H1 (cell line): ENCODE measurements at regions not wholly inside any gene's neighbourhood (a gene's known extent, or its start where the extent isn't known, plus 50 kb on each side); places are given as distances from the start of the nearest gene placed in this dataset.

Source experiments
- CTCF ChIA-PET: fragments of 300-600 bp; sonication (Branson Sonifier 250); formaldehyde crosslinking; loops from one replicate; lab custom pipeline; 2021; ENCODE audit not compliant: partially characterized antibody; lab: Charles Lee
- POLR2A ChIA-PET: fragments of 300-600 bp; sonication (Branson Sonifier 250); formaldehyde crosslinking; loops from one replicate; lab custom pipeline; 2021; ENCODE audit warnings: inconsistent platforms; ENCODE audit not compliant: partially characterized antibody; lab: Charles Lee
- DNase-seq, 2 experiments: peaks; one replicate each; pipeline versions ENCODE4 v3.0.0 to v3.0.0-alpha.2; 2010 to 2022; ENCODE audit warnings: low spot score in 2 of 2, low read depth in 1 of 2, mixed read lengths in 1 of 2
- FAIRE-seq: peaks from 2 replicates; lab custom pipeline; 2011; peaks lifted over from hg19 to GRCh38; lab: Jason Lieb, UNC
- H2AFZ ChIP-seq: 2 replicates; pipeline ENCODE4 v1.8.1; 2012; ENCODE audit warnings: low read length, inconsistent platforms
- H2AK5ac ChIP-seq: 2 replicates; pipeline ENCODE4 v1.6.1; 2013; ENCODE audit warnings: low read depth, low read length
- H2BK120ac ChIP-seq: replicated peaks from 2 replicates; pipeline ENCODE3; 2013; ENCODE audit warnings: low read depth, low read length, inconsistent platforms
- H2BK12ac ChIP-seq: 2 replicates; pipeline ENCODE4 v1.6.1; 2013; ENCODE audit warnings: low read depth, low read length
- H2BK15ac ChIP-seq: 2 replicates; pipeline ENCODE4 v1.6.1; 2013; ENCODE audit warnings: low read length
- H2BK20ac ChIP-seq: 2 replicates; pipeline ENCODE4 v1.6.1; 2013; ENCODE audit warnings: low read length
- H2BK5ac ChIP-seq: 2 replicates; pipeline ENCODE4 v1.6.1; 2013; ENCODE audit warnings: low read depth, low read length
- H3K14ac ChIP-seq: 2 replicates; pipeline ENCODE4 v1.6.1; 2013; ENCODE audit warnings: inconsistent platforms; ENCODE audit not compliant: insufficient read length
- H3K18ac ChIP-seq: 2 replicates; pipeline ENCODE4 v1.6.1; 2013; ENCODE audit warnings: low read length; ENCODE audit errors: extremely low read depth
- H3K23ac ChIP-seq: 2 replicates; pipeline ENCODE4 v1.6.1; 2013; ENCODE audit warnings: inconsistent platforms; ENCODE audit not compliant: insufficient read length
- H3K23me2 ChIP-seq: 2 replicates; pipeline ENCODE4 v1.6.1; 2013; ENCODE audit warnings: low read depth, low read length
- H3K27ac ChIP-seq: 2 replicates; pipeline ENCODE4 v1.6.1; 2011; ENCODE audit warnings: low read depth, low read length, inconsistent platforms
- H3K27me3 ChIP-seq, 4 experiments: replicated peaks in 1 of 4; 1 replicate in 1 of 4; 2 replicates in 3 of 4; pipeline versions ENCODE4 v1.6.1 to v1.8.1; 2011 to 2013; ENCODE audit warnings: low read length in 3 of 4, mild to moderate bottlenecking in 3 of 4, inconsistent platforms in 2 of 4, mixed read lengths in 2 of 4, moderate library complexity in 1 of 4; ENCODE audit not compliant: control insufficient read depth in 3 of 4, insufficient read depth in 3 of 4; ENCODE audit errors: extremely low read depth in 1 of 4
- H3K36me3 ChIP-seq, 4 experiments: 2 replicates each; pipeline versions ENCODE4 v1.6.1 to v1.8.1; 2011 to 2013; ENCODE audit warnings: mild to moderate bottlenecking in 4 of 4, low read length in 3 of 4, moderate library complexity in 2 of 4, control low read depth in 1 of 4, inconsistent platforms in 1 of 4; ENCODE audit not compliant: insufficient read depth in 4 of 4, control insufficient read depth in 2 of 4
- H3K4ac ChIP-seq: replicated peaks from 2 replicates; pipeline ENCODE3; 2013; ENCODE audit warnings: low read length, low read depth, mixed read lengths, inconsistent platforms; ENCODE audit not compliant: insufficient read length
- H3K4me1 ChIP-seq, 4 experiments: replicated peaks in 1 of 4; 1 replicate in 1 of 4; 2 replicates in 3 of 4; pipeline versions ENCODE4 v1.6.1 to v1.8.1; 2011 to 2013; ENCODE audit warnings: low read length in 3 of 4, inconsistent platforms in 2 of 4, mixed read lengths in 1 of 4; ENCODE audit not compliant: insufficient read depth in 4 of 4, control insufficient read depth in 3 of 4
- H3K4me2 ChIP-seq, 2 experiments: 2 replicates each; pipeline versions ENCODE4 v1.6.1 to v1.8.1; 2011 to 2013; ENCODE audit warnings: low read depth in 2 of 2, low read length in 2 of 2, control low read depth in 1 of 2, inconsistent platforms in 1 of 2, mild to moderate bottlenecking in 1 of 2; ENCODE audit not compliant: insufficient read depth in 1 of 2
- H3K4me3 ChIP-seq, 4 experiments: fragments of 200-600, 300-600 bp in 1 of 4; sonication (generic), shearing (Covaris generic), sonication (Bioruptor Twin) in 1 of 4; 2 replicates each; pipeline versions ENCODE4 v1.5.1 to v1.8.1; 2011 to 2016; ENCODE audit warnings: low read length in 4 of 4, low read depth in 3 of 4, control low read depth in 2 of 4, inconsistent platforms in 2 of 4, mild to moderate bottlenecking in 2 of 4, mixed read lengths in 1 of 4, moderate library complexity in 1 of 4; ENCODE audit not compliant: insufficient read depth in 2 of 4; ENCODE audit errors: extremely low read depth in 1 of 4
- H3K56ac ChIP-seq: replicated peaks from 2 replicates; pipeline ENCODE3; 2013; ENCODE audit warnings: low read depth, mild to moderate bottlenecking, mixed read lengths, low read length, inconsistent platforms; ENCODE audit not compliant: insufficient read length
- H3K79me1 ChIP-seq: 2 replicates; pipeline ENCODE4 v1.6.1; 2013; ENCODE audit warnings: low read depth, low read length, control low read depth
- H3K79me2 ChIP-seq, 2 experiments: 2 replicates each; pipeline versions ENCODE4 v1.6.1 to v1.8.1; 2012 to 2013; ENCODE audit warnings: low read length in 2 of 2, mild to moderate bottlenecking in 2 of 2, inconsistent platforms in 1 of 2; ENCODE audit not compliant: insufficient read depth in 2 of 2, control insufficient read depth in 1 of 2
- H3K9ac ChIP-seq, 4 experiments: replicated peaks in 1 of 4; 1 replicate in 1 of 4; 2 replicates in 3 of 4; pipeline versions ENCODE4 v1.6.1 to v1.8.1; 2011 to 2013; ENCODE audit warnings: low read depth in 3 of 4, low read length in 3 of 4, control low read depth in 2 of 4, mild to moderate bottlenecking in 2 of 4, moderate library complexity in 2 of 4, inconsistent platforms in 1 of 4; ENCODE audit errors: extremely low read depth in 1 of 4
- H3K9me3 ChIP-seq, 2 experiments: 2 replicates each; pipeline versions ENCODE4 v1.6.1 to v1.8.1; 2012 to 2013; ENCODE audit warnings: mild to moderate bottlenecking in 2 of 2, moderate library complexity in 2 of 2, control low read depth in 1 of 2, inconsistent platforms in 1 of 2, low read depth in 1 of 2, low read length in 1 of 2, mixed read lengths in 1 of 2; ENCODE audit not compliant: insufficient read depth in 2 of 2
- H4K20me1 ChIP-seq, 2 experiments: replicated peaks in 1 of 2; 2 replicates each; pipeline versions ENCODE3 to v1.8.1; 2011 to 2013; ENCODE audit warnings: inconsistent platforms in 2 of 2, low read length in 2 of 2, mild to moderate bottlenecking in 1 of 2; ENCODE audit not compliant: insufficient read depth in 2 of 2, control insufficient read depth in 1 of 2
- H4K5ac ChIP-seq: 2 replicates; pipeline ENCODE4 v1.6.1; 2013; ENCODE audit warnings: low read length, low read depth, mixed read lengths, inconsistent platforms; ENCODE audit not compliant: insufficient read length
- H4K8ac ChIP-seq: 2 replicates; pipeline ENCODE4 v1.8.0; 2013; ENCODE audit warnings: mild to moderate bottlenecking, moderate library complexity, low read length, inconsistent platforms; ENCODE audit not compliant: insufficient read depth; ENCODE audit errors: extremely low read depth
- H4K91ac ChIP-seq: replicated peaks from 2 replicates; pipeline ENCODE3; 2013; ENCODE audit warnings: low read length, mixed read lengths, inconsistent platforms; ENCODE audit not compliant: insufficient read length
- BACH1 ChIP-seq: IDR thresholded peaks from 2 replicates; pipeline ENCODE4 v1.6.1; 2012; ENCODE audit warnings: low read length, improper control_type of control experiment
- CREB1 ChIP-seq: IDR thresholded peaks from 2 replicates; pipeline ENCODE4 v1.6.1; 2012; ENCODE audit warnings: inconsistent platforms
- GTF2F1 ChIP-seq: IDR thresholded peaks from 2 replicates; pipeline ENCODE4 v1.6.1; 2012; ENCODE audit warnings: low read depth, low read length, improper control_type of control experiment, borderline replicate concordance
- HDAC6 ChIP-seq: IDR thresholded peaks from one replicate; pipeline ENCODE4 v1.7.1; 2012; ENCODE audit warnings: low read depth, mild to moderate bottlenecking, inconsistent platforms, low read length, moderate library complexity
- JUN ChIP-seq: IDR thresholded peaks from 2 replicates; pipeline ENCODE4 v1.6.1; 2011; ENCODE audit warnings: low read depth, mild to moderate bottlenecking, improper control_type of control experiment, low read length
- MAX ChIP-seq: IDR thresholded peaks from 2 replicates; pipeline ENCODE4 v1.6.1; 2012; ENCODE audit warnings: inconsistent platforms
- NANOG ChIP-seq: IDR thresholded peaks from 2 replicates; pipeline ENCODE4 v1.6.1; 2011; ENCODE audit warnings: low read length, low read depth, mild to moderate bottlenecking, inconsistent platforms; ENCODE audit not compliant: insufficient read depth, poor library complexity, severe bottlenecking
- POLR2A ChIP-seq, 2 experiments: IDR thresholded peaks; 1 replicate in 1 of 2; 2 replicates in 1 of 2; pipeline ENCODE4 v1.6.1; 2011; ENCODE audit warnings: low read depth in 2 of 2, low read length in 2 of 2, mild to moderate bottlenecking in 2 of 2; ENCODE audit errors: control extremely low read depth in 1 of 2
- POLR2AphosphoS5 ChIP-seq: IDR thresholded peaks from 2 replicates; pipeline ENCODE4 v1.6.1; 2011; ENCODE audit warnings: low read depth, low read length
- RBBP5 ChIP-seq: IDR thresholded peaks from 2 replicates; pipeline ENCODE4 v1.7.1; 2012; ENCODE audit warnings: low read depth, mild to moderate bottlenecking, inconsistent platforms, low read length, moderate library complexity, borderline replicate concordance
- RFX5 ChIP-seq: IDR thresholded peaks from 2 replicates; pipeline ENCODE4 v1.6.1; 2011; ENCODE audit warnings: low read depth, low read length, improper control_type of control experiment, borderline replicate concordance
- RNF2 ChIP-seq: fragments of 200-900, 300-1000 bp; sonication (generic); IDR thresholded peaks from 2 replicates; pipeline ENCODE4 v1.7.1; 2016; ENCODE audit warnings: borderline replicate concordance, low read depth, mild to moderate bottlenecking, antibody characterized with exemption, low read length; ENCODE audit not compliant: poor library complexity, severe bottlenecking; ENCODE audit errors: missing control alignments
- SIN3A ChIP-seq, 2 experiments: IDR thresholded peaks in 1 of 2; conservative IDR thresholded peaks in 1 of 2; 2 replicates each; pipeline ENCODE4 v1.6.1; 2011 to 2012; ENCODE audit warnings: low read length in 2 of 2, improper control_type of control experiment in 1 of 2, low read depth in 1 of 2, mild to moderate bottlenecking in 1 of 2
- SRF ChIP-seq: IDR thresholded peaks from 2 replicates; pipeline ENCODE4 v1.6.1; 2011; ENCODE audit warnings: mild to moderate bottlenecking, low read depth, low read length, moderate library complexity
- SUZ12 ChIP-seq: fragments of 200-600 bp; sonication (generic); IDR thresholded peaks from 2 replicates; pipeline ENCODE4 v1.6.1; 2012; ENCODE audit warnings: mild to moderate bottlenecking, inconsistent platforms, low read length, moderate library complexity, mixed read lengths
- WGBS, 2 experiments: shearing (Covaris generic) in 1 of 2; methylation state at CpG; one replicate each; pipeline versions ENCODE4 v1.1.6 to v1.1.7; 2013 to 2015; ENCODE audit warnings: low lambda C conversion rate in 2 of 2, mixed read lengths in 2 of 2, inconsistent platforms in 1 of 2, low coverage in 1 of 2, missing lambda C conversion rate in 1 of 2; ENCODE audit not compliant: insufficient replicate concordance in 2 of 2, insufficient coverage in 1 of 2, insufficient read length in 1 of 2; ENCODE audit errors: extremely low coverage in 1 of 2, missing lambda C conversion rate in 1 of 2; 5-methylcytosine and 5-hydroxymethylcytosine counted together

- no peak overlapping the region for H3K4ac ChIP-seq
- ChIA-PET POLR2A (no interaction called here), CTCF (interaction anchor here (0.6 kb wide), 1 partner anchor 194 kb away, joined by 3 read pairs; no protein-coding TSS in a partner anchor)
- H3K56ac ChIP-seq, result no peak overlapping the region
- H2BK5ac ChIP-seq, result no peak overlapping the region
- no peak overlapping the region for H2AFZ ChIP-seq
- H3K79me2 ChIP-seq, result no peaks in the 10 kb centered on the region
- TF ChIP-seq JUN (no peak), MAX (no peak), RFX5 (no peak), NANOG (no peak), HDAC6 (no peak), GTF2F1 (no peak), SIN3A (conservative IDR thresholded peaks at IDR 0.05 in 1 of 2, IDR thresholded peaks at IDR 0.05 in 1 of 2; ENCODE audit: low read depth in 1 of 2, low read length in 2 of 2) (no peak), POLR2A (IDR thresholded peaks at IDR 0.05; ENCODE audit: control extremely low read depth in 1 of 2, low read depth in 2 of 2, low read length in 2 of 2) (no peak), SRF (no peak), RBBP5 (no peak), SUZ12 (no peak), CREB1 (no peak), POLR2AphosphoS5 (no peak), RNF2 (no peak), BACH1 (no peak)
- no peaks in the 10 kb centered on the region for H3K23me2 ChIP-seq
- no peak overlapping the region for H2BK15ac ChIP-seq
- FAIRE-seq (no peak), DNase-seq (no peak)
- H3K9me3 ChIP-seq, result no peaks in the 10 kb centered on the region
- no peak overlapping the region for H2BK120ac ChIP-seq
- H2BK20ac ChIP-seq, result no peak overlapping the region
- no peak overlapping the region for H4K8ac ChIP-seq
- no peak overlapping the region for H3K4me3 ChIP-seq
- H4K5ac ChIP-seq, result no peak overlapping the region
- no peak overlapping the region for H3K9ac ChIP-seq
- no peak overlapping the region for H3K18ac ChIP-seq
- H3K23ac ChIP-seq, result no peak overlapping the region
- no peak overlapping the region for H3K27ac ChIP-seq
- no peak overlapping the region for H2AK5ac ChIP-seq
- no peak overlapping the region for H2BK12ac ChIP-seq
- H4K91ac ChIP-seq, result no peak overlapping the region
- H3K36me3 ChIP-seq, result no peaks in the 10 kb centered on the region
- H3K4me2 ChIP-seq, result no peak overlapping the region
- H3K79me1 ChIP-seq, result no peaks in the 10 kb centered on the region
- H3K14ac ChIP-seq, result no peak overlapping the region
- H3K27me3 ChIP-seq, result no peaks in the 10 kb centered on the region
- H4K20me1 ChIP-seq, result no peaks in the 10 kb centered on the region
- H3K4me1 ChIP-seq, result no peaks in the 10 kb centered on the region
- 98% methylated on average over 5 of the region's 5 CpGs; no CpG with 5 or more reads in 1 of the 2 experiments for WGBS, 2 experiments
Measured at GRCh38 chr14:98059106-98059505, 1212.9 kb downstream of the BCL11B start.
